GM18511 (cell line): ENCODE measurements at regions not wholly inside any gene's neighbourhood (a gene's known extent, or its start where the extent isn't known, plus 50 kb on each side); places are given as distances from the start of the nearest gene placed in this dataset.

Experiments
- ATAC-seq: cut with Tn5 transposase; IDR thresholded peaks from one replicate; pipeline ENCODE4 v1.9.1; 2021; ENCODE audit warnings: mild to moderate bottlenecking, moderate library complexity; ENCODE audit not compliant: unreplicated experiment

DNA sequence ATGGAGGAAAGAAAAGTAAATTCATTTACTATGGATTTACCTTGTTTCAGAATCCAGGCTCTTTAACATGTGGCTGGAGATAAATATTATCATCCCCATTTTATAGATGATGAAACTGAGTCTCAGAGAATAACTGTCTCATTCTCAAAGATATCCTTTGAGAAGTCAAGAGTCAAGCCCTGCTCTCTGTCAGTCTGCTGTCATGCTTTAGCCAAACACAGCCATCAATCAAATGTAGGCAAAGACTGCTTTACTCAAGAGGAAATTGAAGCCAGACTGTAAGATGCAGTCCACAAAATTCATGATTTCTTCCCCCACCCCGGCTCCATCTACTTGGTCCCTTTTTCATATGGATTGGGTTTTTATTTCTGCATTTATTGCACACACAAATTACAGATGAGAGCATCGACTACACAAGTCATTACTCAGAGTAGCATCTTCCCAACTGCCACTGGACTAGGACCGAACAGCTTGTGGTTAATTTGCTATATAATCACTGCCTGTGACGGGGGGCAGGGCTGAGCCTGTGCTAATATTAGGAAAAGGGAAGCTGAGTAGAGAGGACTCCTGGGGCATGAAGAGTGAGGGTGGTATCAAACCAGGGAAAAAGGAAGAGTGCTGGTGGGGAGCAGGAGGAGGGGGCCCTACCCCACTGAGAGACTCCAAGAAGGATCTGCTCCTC, 102.7 kb upstream of the TOP1 start:
- ATAC-seq: no peak

DNA sequence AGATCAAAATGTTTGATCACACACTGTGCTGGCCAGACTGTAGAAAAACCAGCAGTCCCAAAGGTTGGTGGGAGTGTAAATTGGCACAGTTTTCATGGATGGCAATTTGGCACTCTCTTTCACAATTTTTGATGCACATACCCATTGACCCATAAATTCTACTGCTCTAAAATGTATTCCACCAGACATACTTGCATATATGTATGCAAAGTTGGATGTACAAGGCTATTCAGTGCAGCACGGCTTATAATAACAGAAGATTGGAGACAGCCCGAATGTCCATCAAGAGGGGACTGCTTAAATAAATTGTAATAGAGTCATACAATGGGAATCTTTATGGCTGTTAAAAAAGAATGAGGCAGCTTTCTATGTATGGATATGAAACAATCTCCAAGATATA, 101.7 kb upstream of the TOP1 start:
- no peak for ATAC-seq

DNA sequence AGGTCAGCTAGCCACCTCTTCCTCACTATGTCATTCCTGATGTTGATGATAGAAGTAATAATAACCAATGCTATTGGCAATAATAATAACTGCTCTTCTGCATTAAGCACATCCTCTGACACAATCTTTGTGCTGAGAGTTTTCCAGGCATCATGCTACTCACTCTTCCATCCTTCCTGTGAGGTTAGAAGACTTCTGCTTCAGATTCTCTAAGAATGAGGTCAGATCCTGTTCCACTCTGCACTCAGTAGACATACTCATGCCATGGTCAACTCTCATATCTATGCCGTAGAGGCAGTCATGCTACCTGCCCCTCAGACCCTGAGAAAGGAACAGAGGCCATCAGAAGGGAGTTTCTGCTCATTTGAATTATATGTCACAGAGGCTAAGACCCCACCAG, 98.1 kb upstream of the TOP1 start:
- ATAC-seq: no peak

GRCh38 chr20:40931410-40932044, 97.1 kb upstream of the TOP1 start:
- no peak for ATAC-seq

DNA sequence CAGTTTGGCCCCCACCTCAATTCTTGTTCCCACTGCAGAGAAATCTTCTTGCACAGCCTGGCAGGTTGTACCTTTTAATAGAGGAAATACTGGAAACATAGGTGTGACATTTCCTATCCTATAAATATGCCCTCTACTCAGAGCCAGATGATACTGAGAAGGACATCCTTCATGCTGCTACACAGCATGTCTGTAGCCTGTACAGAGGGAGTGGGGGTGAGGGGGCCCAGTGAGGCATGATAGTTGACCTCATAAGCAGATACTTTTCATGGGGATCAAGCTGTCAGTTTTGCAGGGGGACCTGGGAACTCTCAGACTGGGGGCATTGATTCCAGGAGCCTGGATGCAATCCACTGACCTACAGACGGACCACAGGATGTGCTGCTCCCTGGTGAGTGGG, 96.2 kb upstream of the TOP1 start:
- ATAC-seq: no peak

GRCh38 chr20:40933758-40934157, 94.9 kb upstream of the TOP1 start:
- no peak for ATAC-seq

GRCh38 chr20:40938020-40938419, 90.6 kb upstream of the TOP1 start:
- ATAC-seq: no peak

GRCh38 chr20:40939667-40940066, 89.0 kb upstream of the TOP1 start:
- no peak for ATAC-seq

- ATAC-seq: no peak
Measured at GRCh38 chr20:40941133-40941610, 87.5 kb upstream of the TOP1 start.

- no peak for ATAC-seq
Measured at GRCh38 chr20:40942006-40942405, 86.6 kb upstream of the TOP1 start.

DNA sequence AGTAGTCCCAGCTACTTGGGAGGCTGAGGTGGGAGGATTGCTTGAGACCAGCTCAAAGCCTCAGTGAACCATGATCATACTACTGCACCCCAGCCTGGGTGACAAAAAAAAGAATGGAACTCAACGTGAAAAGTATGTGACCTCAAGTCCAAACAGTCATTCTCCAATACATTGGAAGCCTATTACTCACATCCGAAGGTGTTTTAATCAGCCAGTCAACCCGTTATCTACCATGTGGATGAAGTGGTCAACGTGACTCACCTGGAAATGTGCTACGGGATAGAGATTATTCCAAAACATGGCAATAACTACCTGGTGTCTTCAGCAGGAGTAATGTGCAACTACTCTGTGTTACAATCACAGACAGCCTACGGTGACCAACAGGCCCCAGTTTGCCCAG, 85.8 kb upstream of the TOP1 start:
- no peak for ATAC-seq

DNA sequence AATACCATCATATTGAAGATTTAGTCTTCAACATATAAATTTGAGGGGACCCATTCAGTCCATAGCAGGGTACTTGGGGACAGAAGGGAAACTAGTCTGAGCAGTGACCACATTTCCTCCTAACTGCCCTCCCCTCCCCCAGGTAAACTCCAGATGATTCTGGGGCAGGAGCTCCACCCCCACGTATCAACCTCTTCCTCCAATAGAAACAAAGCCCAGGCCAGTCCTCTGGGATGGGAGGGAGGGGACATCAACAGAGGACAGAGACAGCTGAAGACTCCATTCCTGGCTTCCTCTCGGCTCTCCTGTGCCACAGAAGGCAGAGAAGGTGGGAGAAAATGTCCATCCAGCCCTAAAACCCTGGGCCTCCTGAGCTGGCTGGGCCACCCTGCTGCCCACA, 85.0 kb upstream of the TOP1 start:
- ATAC-seq: no peak

- no peak for ATAC-seq
Measured at GRCh38 chr20:40945189-40945588, 83.4 kb upstream of the TOP1 start.

GRCh38 chr20:40945754-40946450, 82.7 kb upstream of the TOP1 start:
- no peak for ATAC-seq

DNA sequence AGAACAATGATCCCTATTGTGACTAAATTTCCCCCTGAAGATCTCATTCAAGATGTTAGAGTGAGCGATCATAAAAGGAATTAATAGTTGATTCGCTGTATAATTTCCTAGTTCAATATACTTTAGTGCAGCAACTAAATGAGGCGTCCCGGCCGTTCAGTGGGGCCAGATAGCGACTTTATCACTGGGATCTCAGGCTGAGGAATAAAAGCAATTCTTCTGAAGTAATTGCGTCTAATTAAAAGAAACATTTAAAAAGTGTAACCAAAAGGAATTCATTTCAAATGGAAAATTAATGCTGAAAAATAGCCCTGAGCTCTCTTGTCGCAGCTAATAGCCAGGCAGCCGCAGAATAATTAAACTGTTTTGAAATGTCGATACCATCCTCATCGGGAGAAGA, 82.2 kb upstream of the TOP1 start:
- ATAC-seq: no peak

DNA sequence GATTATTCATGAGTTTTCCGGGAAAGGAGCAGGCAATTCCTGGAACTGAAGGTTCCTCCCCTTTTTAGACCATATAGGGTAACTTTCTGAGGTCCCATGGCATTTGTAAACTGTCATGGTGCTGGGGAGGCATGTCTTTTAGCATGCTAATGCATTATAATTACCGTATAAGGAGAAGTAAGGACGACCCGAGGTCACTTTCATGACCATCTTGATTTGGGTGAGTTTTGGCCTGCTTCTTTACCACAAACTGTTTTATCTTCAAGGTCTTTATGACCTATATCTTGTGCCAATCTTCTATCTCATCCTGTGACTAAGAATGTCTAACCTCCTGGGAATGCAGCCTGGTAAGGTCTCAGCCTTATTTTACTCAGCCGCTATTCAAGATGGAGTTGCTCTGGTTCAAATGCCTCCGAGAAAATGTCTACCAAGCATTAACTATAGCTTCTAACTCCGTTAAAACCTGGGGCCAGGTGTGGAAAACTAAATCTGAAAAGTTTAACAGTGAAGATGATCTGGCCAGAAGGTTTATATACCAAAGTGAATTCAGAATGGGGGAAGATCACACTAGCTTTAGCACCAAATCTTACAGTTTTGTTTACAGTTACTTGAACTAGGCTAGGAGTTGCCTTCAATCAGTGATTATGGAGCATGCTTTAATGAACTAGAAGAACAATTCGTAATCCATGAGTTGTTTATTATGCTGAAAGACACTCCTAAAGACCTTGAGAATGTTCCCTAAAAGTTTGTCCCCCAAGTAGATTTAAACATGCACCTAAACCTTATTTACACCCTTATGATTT, 80.0 kb upstream of the TOP1 start:
- ATAC-seq: no peak

DNA sequence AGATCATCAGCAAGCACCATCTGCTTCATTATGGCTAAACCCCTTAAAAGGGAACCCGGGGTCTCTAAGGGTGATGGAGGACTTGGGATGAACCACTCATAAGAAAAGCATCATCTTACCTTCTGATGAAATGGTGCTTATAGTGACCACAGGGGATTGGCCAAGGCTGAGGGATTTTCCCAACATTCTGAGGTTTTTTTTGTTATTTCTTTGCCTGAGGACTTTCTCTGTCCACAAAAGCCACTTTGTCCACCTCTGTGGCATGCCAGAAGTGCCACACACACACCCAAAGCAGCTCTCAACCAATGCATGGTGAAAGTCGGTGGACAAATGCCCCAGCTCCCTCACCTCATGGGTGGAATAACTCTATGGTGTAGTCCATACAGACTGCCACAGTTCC, 79.3 kb upstream of the TOP1 start:
- ATAC-seq: no peak

- no peak for ATAC-seq
Measured at GRCh38 chr20:40952136-40952535, 76.5 kb upstream of the TOP1 start.

GRCh38 chr20:40953416-40953815, 75.2 kb upstream of the TOP1 start:
- no peak for ATAC-seq

DNA sequence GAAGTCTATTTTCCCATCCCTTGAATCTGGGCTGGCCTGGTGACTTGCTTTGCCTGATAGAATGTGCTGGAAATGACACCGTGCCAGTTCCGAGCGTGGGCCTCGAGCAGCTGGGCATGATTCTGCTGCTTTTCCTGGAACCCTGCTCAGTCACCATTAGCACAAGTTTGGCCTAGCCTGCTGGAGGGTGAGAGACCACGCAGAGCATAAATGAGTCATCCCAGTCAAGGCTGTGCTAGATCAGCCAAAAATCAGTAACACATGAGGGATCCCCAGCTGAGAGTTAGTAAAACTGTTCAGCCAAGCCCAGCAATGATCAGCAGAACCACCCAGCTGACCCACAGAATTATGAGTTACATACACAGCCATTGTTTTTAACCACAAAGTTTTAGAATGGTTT, 74.8 kb upstream of the TOP1 start:
- ATAC-seq: no peak

DNA sequence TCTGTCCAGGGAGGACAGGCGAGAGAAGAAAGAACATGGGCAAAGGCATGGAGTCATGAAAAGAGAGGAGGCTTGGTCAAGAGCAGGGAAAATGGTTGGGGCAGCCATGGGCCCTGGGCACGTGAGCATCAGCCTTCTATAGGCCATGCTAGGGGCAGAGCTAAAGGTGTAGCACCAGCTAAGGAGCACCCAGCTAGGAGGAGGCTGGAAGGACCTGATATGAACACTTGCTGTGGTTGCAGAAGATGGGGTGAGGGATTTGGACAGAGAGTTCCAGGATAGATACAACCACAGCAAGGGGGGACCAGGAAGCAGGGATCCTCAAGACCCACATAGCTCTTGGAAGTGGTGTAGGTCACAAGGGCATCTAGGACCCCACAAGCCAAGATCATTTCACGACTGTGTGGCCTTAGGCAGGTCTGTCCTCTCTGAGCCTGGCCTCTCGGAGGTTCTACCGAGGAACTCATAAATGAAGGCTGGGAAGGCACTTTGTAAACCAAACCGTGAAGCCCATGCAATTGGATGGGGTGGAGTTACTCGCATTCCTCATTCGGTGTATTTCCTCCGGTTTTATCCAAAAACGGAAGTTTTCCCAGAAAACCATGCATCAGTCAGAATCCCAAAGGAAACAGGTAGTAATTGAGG, 74.0 kb upstream of the TOP1 start:
- ATAC-seq: no peak
